OCI-LY1 (cell line): ENCODE measurements at regions not wholly inside any gene's neighbourhood (a gene's known extent, or its start where the extent isn't known, plus 50 kb on each side); places are given as distances from the start of the nearest gene placed in this dataset.

ENCODE experiments used
- H2AFZ ChIP-seq: fragments of 200-600 bp; sonication (generic), shearing (Covaris generic); 2 replicates; pipeline ENCODE4 v1.6.0; 2014; ENCODE audit warnings: antibody characterized with exemption, mild to moderate bottlenecking, low read length
- H3F3A ChIP-seq: fragments of 200-600 bp; sonication (generic), shearing (Covaris generic); 2 replicates; pipeline ENCODE4 v1.6.0; 2014; ENCODE audit warnings: mild to moderate bottlenecking, antibody characterized with exemption, low read length, moderate library complexity; ENCODE audit not compliant: insufficient read depth
- H3K27ac ChIP-seq: fragments of 200-600 bp; sonication (generic); 2 replicates; pipeline ENCODE4 v1.5.1; 2014; ENCODE audit warnings: low read length, mixed run types, mild to moderate bottlenecking, low read depth; ENCODE audit not compliant: poor library complexity, severe bottlenecking
- H3K27me3 ChIP-seq: fragments of 200-600 bp; sonication (generic); 2 replicates; pipeline ENCODE4 v1.6.0; 2014; ENCODE audit warnings: antibody characterized with exemption, mild to moderate bottlenecking, low read length, moderate library complexity; ENCODE audit not compliant: insufficient read depth
- H3K36me3 ChIP-seq: fragments of 200-600 bp; sonication (generic); 2 replicates; pipeline ENCODE4 v1.6.1; 2014; ENCODE audit warnings: mild to moderate bottlenecking, antibody characterized with exemption, low read length, moderate library complexity, mixed read lengths; ENCODE audit not compliant: insufficient read depth
- H3K4me1 ChIP-seq: fragments of 200-600 bp; sonication (generic); 2 replicates; pipeline ENCODE4 v1.5.1; 2014; ENCODE audit warnings: mild to moderate bottlenecking, low read length, moderate library complexity; ENCODE audit not compliant: insufficient read depth, severe bottlenecking
- H3K4me2 ChIP-seq: fragments of 200-600 bp; sonication (generic), shearing (Covaris generic); 2 replicates; pipeline ENCODE4 v1.6.1; 2014; ENCODE audit warnings: low read length
- H3K4me3 ChIP-seq: fragments of 200-600 bp; sonication (generic); 2 replicates; pipeline ENCODE4 v1.5.1; 2014; ENCODE audit warnings: low read length, low read depth, mild to moderate bottlenecking, mixed read lengths; ENCODE audit not compliant: poor library complexity, severe bottlenecking
- H3K79me2 ChIP-seq: fragments of 200-600 bp; shearing (Covaris generic); 2 replicates; pipeline ENCODE4 v1.6.1; 2016; ENCODE audit warnings: mixed run types, low read length, mixed read lengths; ENCODE audit not compliant: insufficient read depth
- H3K9ac ChIP-seq: fragments of 200-600 bp; sonication (generic), shearing (Covaris generic); 2 replicates; pipeline ENCODE4 v1.6.1; 2014; ENCODE audit warnings: mild to moderate bottlenecking, low read length, mixed read lengths
- H3K9me2 ChIP-seq: fragments of 200-600 bp; sonication (generic), shearing (Covaris generic); 2 replicates; pipeline ENCODE4 v1.6.1; 2014; ENCODE audit warnings: low read depth, mild to moderate bottlenecking, low read length, mixed read lengths
- H3K9me3 ChIP-seq: fragments of 200-600 bp; shearing (Covaris generic); 2 replicates; pipeline ENCODE4 v1.6.1; 2014; ENCODE audit warnings: low read length, mixed read lengths
- H4K20me1 ChIP-seq: fragments of 200-600 bp; sonication (generic), shearing (Covaris generic); 2 replicates; pipeline ENCODE4 v1.6.0; 2016; ENCODE audit warnings: mild to moderate bottlenecking, low read length; ENCODE audit not compliant: insufficient read depth
- CTCF ChIP-seq: fragments of 200-600 bp; sonication (generic), shearing (Covaris generic); IDR thresholded peaks from 2 replicates; pipeline ENCODE4 v1.5.1; 2017; ENCODE audit warnings: mild to moderate bottlenecking, antibody characterized with exemption, low read length, moderate library complexity, mixed read lengths
- EZH2 ChIP-seq: fragments of 200-600 bp; sonication (generic), shearing (Covaris generic); IDR thresholded peaks from 2 replicates; pipeline ENCODE4 v1.8.0; 2017; ENCODE audit warnings: borderline replicate concordance, mixed run types, mild to moderate bottlenecking, antibody characterized with exemption, low read length, moderate library complexity, mixed read lengths

- no peaks in the 10 kb centered on the region for H3K9me2 ChIP-seq
- no peaks in the 10 kb centered on the region for H3K79me2 ChIP-seq
- H3K4me3 ChIP-seq = no peak overlapping the region
- TF ChIP-seq EZH2 = no peak
- no peak for TF ChIP-seq CTCF
- H3F3A ChIP-seq = no peaks in the 10 kb centered on the region
- no peaks in the 10 kb centered on the region for H3K9me3 ChIP-seq
- no peaks in the 10 kb centered on the region for H4K20me1 ChIP-seq
- no peak overlapping the region for H2AFZ ChIP-seq
- no peak overlapping the region for H3K27ac ChIP-seq
- H3K9ac ChIP-seq = no peak overlapping the region
- H3K4me1 ChIP-seq = no peaks in the 10 kb centered on the region
- H3K27me3 ChIP-seq = no peaks in the 10 kb centered on the region
- H3K4me2 ChIP-seq = no peak overlapping the region
- H3K36me3 ChIP-seq = no peaks in the 10 kb centered on the region
These were observed 735.5 kb downstream of the CBLN2 start for GRCh38 chr18:71808616-71809015.

GRCh38 chr18:71807586-71807985 is 736.6 kb downstream of the CBLN2 start:
- TF ChIP-seq EZH2 (no peak), CTCF (no peak)
- Histone ChIP-seq H3F3A (no peaks in the 10 kb centered on the region), H3K9me3 (no peaks in the 10 kb centered on the region)

GRCh38 chr18:71798986-71799673 is 745.0 kb downstream of the CBLN2 start:
- Histone ChIP-seq H3K27me3 (no peaks in the 10 kb centered on the region), H3K9ac (no peak overlapping the region), H2AFZ (no peak overlapping the region), H3K4me2 (no peak overlapping the region), H3K36me3 (no peaks in the 10 kb centered on the region), H3K9me2 (no peaks in the 10 kb centered on the region), H3K9me3 (no peaks in the 10 kb centered on the region), H3K79me2 (no peaks in the 10 kb centered on the region), H4K20me1 (no peaks in the 10 kb centered on the region), H3K27ac (no peak overlapping the region), H3F3A (no peaks in the 10 kb centered on the region), H3K4me3 (no peak overlapping the region), H3K4me1 (no peaks in the 10 kb centered on the region)
- no peak for TF ChIP-seq CTCF
- TF ChIP-seq EZH2 = no peak

More at GRCh38 chr18:71807586-71807985, 736.6 kb downstream of the CBLN2 start:
- H2AFZ ChIP-seq = no peak overlapping the region
- H3K27me3 ChIP-seq = no peaks in the 10 kb centered on the region
- no peaks in the 10 kb centered on the region for H3K36me3 ChIP-seq
- no peaks in the 10 kb centered on the region for H3K9me2 ChIP-seq
- H3K79me2 ChIP-seq = no peaks in the 10 kb centered on the region
- no peak overlapping the region for H3K4me3 ChIP-seq
- H3K27ac ChIP-seq = no peak overlapping the region
- H3K4me2 ChIP-seq = no peak overlapping the region
- no peaks in the 10 kb centered on the region for H4K20me1 ChIP-seq
- no peaks in the 10 kb centered on the region for H3K4me1 ChIP-seq
- H3K9ac ChIP-seq = no peak overlapping the region
